ENCODE measurements at regions not wholly inside any gene's neighbourhood (a gene's known extent, or its start where the extent isn't known, plus 50 kb on each side); places are given as distances from the start of the nearest gene placed in this dataset.
A peak's percentile ranks its signal among the peaks of the same experiment; 100 is the strongest.

DNA sequence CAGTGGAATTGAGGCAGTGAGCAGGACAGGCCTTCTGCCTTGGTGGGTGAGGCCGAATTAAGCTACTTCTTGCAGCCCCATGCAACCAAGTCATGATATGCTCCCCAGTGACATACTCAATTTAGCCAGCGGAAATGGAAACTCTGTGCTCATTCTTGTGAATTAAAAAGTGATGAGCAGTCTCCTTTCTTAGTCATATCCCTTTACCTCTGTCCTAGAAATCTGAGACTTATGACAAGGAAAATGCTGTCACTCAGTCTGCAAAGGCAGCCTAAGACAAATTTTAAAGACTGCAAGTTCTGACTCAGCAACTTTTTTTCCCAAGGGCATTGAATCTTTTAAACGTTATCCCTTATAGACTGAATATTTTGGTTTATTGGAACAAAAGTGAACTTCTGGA is 218.2 kb downstream of the SH3BP4 start:
- DNase-seq (ENCODE audit: low read depth) = peak; percentile 86

DNA sequence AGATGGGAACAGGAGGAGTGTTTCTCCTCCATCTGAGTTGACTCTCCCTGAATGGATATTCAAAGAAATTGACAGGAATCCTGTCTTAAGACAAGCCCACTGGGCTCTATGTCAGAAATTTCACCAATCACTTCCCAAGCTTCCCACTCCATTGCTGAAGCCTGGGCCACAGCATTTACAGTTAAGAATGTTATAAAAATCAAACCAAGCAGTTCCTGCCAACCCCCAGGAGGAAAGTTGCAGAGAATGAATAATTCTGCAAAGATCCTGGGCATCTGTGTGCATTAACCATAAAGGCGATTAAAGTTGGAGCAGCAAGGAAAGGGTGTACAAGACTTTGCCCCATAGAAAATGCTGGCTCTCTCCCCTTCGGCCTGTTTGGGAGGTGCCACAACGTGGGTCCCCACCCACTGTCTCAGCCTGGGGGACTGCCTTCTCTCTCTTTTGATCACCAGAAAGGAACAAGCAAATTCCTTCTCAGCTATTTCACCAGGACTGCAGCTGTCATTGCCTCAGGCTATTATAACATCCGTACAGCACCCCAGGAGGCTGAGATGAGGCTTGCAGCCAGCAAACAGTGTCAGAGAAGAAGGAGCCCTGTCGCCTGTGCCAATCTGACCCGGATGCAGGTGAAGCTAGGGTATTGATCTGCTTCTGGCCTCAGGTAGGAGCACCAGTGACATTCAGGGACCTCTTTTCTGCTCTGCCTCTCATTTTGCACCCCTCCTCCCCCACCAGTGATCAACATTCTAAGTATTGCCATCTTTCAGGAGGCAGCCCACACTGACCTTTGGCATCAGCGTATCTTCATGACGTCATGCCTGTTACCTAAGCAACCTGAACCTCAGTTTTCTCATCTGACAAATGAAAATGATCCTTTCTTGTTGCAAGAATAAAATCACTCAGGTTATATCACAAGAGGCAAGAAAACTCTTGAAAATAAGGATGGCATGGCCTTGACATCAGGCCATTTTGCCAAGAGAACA is 219.0 kb downstream of the SH3BP4 start:
- DNase-seq (ENCODE audit: low read depth) = peak; percentile 95

DNA sequence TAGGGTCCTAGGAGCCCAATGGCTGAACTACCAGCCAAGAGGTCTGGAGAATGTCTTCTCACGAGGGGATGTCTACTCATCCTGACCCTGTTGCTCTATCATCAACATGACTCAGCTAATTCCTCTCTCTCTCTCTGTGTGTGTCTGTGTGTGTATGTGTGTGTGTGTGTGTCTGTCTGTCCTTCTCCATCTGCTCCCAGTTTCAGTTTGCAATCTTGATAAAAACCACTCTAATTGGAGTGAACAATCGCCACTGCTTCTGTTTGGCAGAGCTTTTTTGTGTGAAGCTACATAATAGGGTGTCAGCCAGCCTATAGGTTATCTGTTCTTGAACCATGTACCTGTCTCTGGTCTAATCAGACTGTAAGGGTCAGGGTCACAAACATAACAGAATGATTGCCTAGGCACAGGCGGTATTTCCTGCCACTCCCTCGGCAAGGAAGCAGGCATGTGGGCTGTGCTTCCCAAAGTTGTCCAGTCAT is 219.8 kb downstream of the SH3BP4 start:
- DNase-seq (ENCODE audit: low read depth) = peak; percentile 94

DNA sequence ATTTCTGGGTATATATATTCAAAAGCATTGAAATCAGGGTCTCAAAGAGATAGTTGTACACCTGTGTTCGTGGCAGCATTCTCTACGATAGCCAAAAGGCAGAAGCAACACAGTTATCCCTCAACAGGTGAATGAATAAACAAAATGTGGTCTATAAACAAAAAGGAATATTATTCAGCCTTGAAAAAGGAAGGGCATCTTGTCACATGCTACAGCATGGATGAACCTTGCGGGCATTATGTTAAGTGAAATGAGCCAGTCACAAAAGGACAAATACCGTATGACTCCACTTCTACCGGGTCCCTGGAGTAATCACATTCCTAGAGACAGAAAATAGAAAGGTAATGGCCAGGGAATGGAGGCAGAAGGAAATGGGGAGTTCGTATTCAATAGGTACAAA is 228.8 kb downstream of the SH3BP4 start:
- no peak for DNase-seq (ENCODE audit: low read depth)

DNA sequence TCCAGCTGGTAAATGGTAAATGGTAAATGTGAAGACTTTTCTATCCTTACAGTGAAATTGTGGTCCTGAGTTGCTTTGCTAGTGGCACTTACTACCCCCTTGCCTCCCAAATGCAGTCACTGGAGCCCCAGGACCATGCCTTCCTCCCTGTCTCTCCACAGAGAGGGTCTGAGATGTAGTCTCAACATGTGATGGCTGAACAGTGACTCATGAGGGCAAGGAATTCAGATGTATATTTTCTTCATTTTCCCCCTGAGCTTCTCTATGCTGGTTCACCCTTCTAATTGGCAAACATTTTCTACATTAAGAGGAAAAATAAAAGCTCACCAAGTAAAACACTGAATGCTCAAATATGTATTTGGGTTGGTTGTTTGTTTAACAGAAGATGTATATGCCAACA is 232.0 kb downstream of the SH3BP4 start:
- DNase-seq (ENCODE audit: low read depth) = peak; percentile 31

DNA sequence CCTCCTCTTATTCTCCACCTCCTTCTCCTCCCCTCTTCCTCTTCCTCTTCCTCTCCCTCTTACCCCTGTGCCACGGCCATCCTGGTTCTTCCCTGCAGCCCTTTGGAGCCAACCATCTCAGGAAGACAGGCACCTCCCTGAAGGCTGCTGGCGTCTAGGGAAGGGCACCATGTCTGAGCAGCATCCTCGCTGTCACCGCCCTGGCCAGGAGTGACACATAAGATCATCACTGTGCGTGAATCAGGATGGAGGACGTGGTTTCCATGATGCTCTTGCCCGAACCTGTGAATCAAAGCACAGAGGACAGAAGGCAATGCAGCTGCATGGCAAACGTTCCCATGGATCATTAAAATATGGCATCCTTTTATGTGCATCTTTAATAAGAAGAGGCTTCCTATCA is 236.0 kb downstream of the SH3BP4 start:
- DNase-seq (ENCODE audit: low read depth) = no peak

DNA sequence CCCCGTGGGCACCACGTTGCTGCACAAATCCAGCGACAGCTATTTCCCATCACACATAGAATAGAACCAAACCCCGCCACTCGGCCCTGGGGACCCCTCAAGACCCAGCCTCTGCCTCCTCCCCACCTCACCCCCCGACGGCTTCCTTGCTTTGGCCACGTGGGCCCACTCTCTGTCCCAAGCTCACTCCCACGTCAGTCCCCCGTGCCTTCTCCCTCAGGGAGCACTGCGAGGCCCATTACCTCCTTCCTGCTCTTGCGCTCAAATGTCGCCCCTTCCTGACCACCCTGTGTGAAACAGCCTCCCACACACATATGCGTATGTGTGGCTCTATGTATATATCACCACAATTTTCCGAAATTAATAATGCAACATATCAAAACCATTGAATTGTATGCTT is 239.7 kb downstream of the SH3BP4 start:
- no peak for DNase-seq (ENCODE audit: low read depth)

DNA sequence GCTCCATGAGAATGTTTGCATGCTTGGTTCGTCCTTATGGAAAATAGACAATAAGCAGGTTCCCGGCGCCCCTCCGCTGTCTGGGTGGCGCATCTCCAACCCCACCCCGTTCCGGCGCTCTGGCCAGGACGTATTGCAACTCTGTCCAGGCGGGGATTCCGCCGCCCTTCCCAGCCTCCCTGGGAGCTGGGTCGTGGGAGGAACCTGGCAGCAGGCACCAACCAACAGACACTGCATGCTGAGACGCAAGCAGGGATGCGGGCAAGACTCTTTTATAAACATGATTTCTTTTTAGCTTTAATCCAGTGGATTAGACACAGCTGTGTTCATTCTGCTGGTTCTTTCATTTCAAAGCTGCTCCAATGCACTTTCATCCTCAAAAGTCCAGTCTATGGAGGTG is 240.2 kb downstream of the SH3BP4 start:
- peak; percentile 25 for DNase-seq (ENCODE audit: low read depth)

DNA sequence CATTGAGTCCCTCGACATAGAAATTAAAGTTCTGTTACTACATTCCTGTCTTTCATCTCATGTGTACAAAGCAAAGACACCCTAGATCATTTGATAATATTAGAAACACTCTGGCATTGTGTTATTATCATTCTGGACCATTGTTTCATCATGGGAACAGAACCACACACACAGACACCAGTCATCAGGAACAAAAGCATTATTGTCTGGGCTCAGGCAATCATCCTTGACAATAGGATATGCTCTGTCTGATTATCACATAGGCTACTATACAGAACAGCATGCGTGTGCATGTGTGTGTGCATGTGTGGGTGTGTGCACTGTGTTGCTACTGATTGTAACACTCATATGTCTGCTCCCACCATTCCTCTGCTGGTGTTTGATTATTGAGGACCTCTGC is 242.5 kb downstream of the SH3BP4 start:
- DNase-seq (ENCODE audit: low read depth) = no peak

DNA sequence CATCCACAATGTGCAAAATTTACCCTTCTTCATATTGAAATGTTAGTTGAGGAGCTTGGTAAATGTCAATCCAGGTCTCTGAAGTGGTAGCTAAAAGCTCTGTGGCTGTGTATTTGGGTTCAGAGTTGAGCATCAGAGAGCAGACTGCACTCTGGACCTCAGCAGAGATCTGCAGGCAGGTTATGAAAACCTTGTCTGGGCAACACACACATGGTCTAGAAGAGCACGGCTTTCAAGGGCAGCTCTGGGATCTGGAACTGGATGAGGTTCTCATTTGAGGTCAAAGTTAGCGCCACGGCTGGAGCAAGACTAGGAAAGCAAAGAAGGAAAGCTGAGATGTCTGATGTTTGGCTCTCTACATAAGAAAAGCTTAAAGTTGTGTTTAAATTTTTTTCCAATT is 243.0 kb downstream of the SH3BP4 start:
- no peak for DNase-seq (ENCODE audit: low read depth)

DNA sequence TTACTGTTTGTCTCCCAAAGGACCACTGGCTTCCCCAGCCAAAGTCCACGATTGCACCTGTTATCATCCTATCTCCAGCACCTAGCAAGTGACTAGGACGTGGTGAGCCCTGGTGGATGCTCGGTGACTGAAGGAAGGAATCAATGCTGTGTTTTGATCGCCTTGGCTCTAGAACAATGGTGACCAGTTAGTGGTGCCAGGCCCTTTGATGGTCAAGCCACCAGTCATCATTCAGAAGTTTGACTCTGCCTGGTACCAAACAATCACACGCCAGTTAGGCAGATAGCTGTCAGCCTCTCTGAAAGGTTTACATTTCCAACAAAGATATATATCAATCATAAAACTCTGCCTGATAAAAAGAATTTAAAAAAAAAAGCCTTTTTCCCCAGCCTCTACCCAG is 244.1 kb downstream of the SH3BP4 start:
- no peak for DNase-seq (ENCODE audit: low read depth)

DNA sequence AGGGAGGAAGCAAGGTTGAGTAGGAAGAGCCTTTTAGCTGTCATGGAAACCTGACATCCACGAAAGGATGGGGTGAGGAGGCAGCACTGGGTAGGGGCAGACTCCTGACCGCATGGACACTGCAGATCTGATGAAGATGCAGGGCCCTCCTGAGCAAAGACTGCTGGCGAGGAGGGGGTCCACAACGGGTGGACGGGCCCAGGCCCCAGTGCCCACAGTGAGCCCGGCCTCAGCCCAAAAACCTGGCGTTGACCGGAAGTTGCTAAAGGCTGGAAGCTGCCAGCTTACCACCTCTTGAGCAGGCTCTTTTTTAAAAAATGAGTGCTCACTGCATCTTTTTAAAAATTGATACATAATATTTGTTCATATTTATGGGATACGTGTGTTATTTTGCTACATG is 247.3 kb downstream of the SH3BP4 start:
- DNase-seq (ENCODE audit: low read depth) = no peak

DNA sequence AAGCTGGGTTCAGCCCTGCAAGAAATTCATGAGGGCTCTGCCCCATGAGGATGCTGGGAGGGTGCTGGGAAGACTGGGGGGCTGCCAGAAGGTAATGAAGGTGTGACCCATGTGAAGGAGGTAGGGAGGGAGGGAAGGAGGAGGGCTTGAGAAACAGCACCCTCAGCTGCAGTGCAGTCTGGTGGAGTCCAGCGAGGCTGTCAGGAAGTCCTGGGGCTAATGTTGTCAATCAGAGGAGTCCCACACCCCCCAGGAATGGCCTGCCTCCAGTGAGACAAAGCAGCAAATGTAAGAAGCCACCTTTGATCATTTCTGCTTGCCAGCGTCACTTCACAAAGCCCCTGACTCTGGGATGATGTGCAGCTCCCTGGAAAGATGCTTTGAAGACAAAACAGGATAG is 248.4 kb downstream of the SH3BP4 start:
- DNase-seq (ENCODE audit: low read depth) = no peak

DNA sequence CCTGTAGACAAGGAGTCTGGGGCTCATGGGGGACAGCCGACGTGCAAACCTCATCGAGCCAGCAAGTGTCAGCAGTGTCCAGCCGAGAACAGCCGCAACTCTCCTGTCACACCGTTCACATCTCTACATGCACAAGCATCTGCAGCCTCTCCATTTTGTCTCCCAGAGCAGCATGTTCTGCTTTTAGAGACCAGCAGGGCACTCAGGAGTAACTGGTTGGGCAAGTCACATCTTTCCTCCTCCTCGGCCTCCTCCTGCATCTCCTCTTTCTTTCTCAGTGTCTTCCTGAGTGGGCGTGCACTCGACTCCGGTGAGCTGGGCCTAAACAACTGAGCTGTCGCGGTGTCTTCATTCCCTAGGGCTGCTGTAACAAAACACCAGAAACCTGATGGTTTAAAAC is 249.9 kb downstream of the SH3BP4 start:
- DNase-seq (ENCODE audit: low read depth) = peak; percentile 3

DNA sequence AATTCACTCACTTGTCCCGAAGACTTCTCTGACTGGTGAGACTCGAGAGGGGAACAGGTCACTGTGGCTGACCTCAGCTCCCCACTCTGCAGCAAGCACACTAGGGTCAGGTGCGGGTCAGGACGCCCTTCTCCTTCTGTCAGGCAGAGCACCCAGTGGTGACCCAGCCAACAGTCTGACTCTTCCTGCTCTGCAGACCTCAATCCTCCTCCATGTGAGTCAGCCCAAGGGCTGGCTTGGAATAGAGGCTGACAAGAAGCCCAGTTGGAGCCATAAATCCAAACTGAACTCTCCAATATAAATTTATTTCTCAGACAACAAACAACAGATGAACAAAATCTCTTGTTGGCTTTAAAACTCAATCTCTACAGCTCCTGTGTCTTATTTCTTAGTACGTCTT is 253.1 kb downstream of the SH3BP4 start:
- DNase-seq (ENCODE audit: low read depth) = peak; percentile 19

DNA sequence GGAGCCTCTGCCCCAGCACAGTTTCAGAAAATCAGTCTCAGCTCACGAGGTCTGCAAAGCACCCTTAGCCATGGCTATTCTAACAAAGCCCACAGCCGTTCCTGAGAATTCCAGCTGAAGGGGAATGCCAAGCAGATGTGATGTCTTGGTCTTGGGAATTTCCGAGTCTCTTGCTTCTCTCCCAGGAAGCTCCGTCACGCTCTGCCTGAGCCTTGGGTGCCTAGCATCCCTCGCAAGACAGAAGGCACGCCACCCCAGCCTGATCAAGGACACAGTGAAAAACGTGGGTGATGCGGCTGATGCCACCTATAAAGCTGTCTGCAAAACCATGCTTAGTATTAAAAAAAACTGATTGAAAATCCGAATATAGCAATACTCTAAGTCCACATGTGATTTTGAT is 254.6 kb downstream of the SH3BP4 start:
- peak; percentile 49 for DNase-seq (ENCODE audit: low read depth)

DNA sequence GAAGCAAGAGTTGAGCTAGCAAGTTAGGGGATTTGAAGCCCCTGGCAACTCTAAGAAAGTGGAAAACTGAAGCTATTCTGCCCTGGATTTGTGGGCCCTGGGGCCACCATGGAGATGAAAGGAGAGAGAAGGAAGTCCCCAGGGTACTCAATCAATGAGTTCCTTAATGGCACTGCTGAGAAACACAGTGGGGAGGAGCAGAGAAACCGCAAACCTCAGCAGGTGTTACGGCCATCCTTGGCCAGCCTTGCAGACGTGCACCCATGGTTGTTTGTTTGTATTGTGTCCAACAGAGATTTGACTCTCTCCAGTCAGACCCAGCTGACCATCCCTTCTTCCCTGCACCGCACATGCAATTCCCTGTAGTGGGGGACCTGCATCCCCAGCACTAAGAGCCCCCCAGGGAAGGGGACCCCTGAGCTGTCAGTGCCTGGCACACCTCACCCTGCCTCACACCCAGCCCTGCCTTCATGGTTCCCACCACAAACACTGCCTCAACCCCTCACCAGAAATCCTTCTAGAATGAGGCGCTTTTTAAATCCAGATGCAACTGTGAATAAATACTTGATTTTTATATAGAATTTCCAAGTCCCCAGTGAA is 255.3 kb downstream of the SH3BP4 start:
- DNase-seq (ENCODE audit: low read depth) = no peak

DNA sequence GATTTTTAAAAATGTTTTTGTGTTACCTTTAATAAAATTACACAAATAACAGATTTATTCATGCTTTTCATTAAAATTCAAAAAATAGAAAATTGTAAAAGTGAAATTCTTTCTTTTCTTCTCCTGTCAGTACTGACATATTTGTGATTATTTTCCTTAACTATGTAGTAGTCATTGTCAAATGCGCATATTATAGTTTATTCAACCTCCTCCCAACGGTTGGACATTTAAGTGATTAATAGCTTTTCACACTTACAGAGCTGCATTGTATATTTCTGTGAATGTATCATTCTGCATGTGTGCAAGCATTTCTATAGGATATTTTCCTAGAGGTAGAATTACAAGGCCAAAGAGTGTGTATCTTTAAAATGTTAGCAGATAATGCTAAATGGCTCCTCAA is 259.2 kb downstream of the SH3BP4 start:
- DNase-seq (ENCODE audit: low read depth) = no peak

DNA sequence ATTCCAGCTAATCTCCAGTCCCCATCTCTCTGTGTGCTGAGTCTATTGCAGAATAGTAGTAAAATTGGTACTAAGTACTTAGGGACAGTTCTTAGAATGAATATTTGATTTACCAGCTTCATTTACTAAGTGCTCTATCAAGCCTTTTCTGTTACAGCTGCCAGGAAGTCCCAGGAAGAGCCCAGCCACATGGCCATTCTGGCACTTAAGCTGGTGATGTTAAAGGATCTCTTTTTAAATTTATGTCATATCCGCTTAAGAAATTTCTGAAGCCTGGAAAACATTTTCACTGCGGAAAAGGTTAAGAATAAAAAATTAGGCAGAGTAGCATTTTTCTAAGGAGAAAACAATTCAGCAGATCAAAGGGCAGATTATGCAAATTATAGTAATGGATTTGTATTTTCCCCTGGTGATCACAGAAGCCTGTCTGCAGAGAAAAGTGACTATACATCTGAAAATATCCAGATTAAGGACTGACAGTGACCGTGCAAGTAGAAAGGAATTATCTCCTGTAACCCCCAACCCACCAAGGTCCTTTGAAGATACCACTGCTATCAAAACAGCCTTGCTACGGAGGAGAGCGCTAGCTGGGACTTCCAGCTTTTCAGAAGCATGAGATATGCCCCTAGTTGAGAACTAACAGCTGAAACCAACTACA is 260.8 kb downstream of the SH3BP4 start:
- DNase-seq (ENCODE audit: low read depth) = no peak

DNA sequence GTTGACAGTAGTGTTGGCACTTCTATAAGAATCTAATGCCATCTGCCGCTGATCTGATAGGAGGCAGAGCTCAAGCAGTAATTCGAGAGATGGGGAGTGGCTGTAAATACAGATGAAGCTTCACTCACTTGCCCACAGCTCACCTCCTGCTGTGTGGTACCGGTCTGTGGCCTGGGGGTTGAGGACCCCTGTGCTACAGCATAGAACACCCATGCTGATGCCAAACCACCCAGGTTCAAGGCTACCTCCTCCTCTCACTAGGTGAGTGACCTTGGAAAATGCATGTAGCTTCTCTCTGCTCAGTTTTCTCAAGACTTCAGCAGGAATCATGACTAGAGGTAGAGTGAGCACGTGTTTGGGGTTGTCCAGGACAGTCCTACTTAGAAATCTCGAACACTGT is 263.4 kb downstream of the SH3BP4 start:
- DNase-seq (ENCODE audit: low read depth) = no peak

DNA sequence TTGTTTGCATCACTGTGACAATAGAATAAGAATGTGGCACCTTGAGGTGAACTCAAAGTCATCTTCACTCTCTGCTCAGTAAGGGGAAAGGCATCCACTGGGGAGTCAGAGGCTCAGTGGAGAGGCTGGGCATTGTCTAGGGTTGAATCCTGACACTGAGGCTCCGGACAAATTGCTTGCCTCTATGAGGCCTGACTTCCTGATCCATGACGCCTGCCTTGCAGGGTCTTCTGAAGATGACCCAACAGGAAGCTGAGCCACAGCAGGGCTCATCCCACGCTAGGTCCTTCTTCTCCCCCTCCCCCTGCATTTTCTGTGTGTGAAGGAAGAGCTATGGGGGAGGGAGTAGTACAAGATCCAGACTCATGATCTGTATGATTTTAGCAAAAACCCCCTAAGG is 265.1 kb downstream of the SH3BP4 start:
- DNase-seq (ENCODE audit: low read depth) = peak; percentile 54

DNA sequence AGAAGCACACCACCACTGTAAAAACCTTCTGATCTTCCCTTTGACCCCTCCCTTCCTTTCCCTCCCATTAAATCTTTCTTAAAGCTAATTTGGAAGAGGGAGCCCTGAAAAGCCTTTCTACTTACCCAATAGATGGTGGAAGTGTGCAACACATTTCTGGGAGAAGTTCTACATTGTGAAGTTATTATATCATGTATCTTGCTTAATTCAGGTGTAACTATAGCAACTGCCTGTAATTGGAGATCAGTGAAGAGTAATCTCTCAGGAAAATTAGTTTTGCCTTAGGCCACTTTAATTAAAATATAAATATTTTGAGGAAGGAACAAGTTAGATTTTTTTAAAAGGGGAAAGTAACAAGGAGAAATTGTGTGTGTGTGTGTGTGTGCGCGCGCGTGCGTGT is 266.0 kb downstream of the SH3BP4 start:
- peak; percentile 28 for DNase-seq (ENCODE audit: low read depth)

DNA sequence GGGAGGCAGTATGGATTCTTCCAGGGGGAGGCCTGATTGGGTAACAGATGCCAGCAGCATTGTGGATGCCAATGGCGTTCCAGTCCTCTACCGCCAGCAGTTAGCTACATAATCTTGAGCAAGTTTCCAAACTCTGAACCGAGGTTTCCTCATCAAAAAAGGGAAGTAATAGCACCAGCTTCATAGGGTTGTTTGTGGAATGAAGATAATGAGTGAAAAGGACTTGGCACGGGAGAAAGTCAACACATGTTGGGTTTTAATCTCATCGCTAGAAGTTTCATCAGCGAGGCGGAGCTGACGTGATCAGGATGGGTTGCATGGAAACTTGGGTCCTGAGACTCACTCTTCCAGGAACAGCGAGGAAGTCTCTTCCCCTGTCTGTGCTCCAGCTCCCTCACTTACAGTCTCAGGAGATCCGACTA is 266.7 kb downstream of the SH3BP4 start:
- no peak for DNase-seq (ENCODE audit: low read depth)

Measured in EH (cell line).